ENCODE measurements at regions not wholly inside any gene's neighbourhood (a gene's known extent, or its start where the extent isn't known, plus 50 kb on each side); places are given as distances from the start of the nearest gene placed in this dataset.

GRCh38 chr18:45527891-45528290 lies 87.4 kb upstream of the SLC14A2 start:
- no peaks in the 10 kb centered on the region for H3K9me3 ChIP-seq (ENCODE audit: low read depth)
- no peaks in the 10 kb centered on the region for H3K27me3 ChIP-seq
- no peaks in the 10 kb centered on the region for H3F3A ChIP-seq (ENCODE audit: low read depth)
- peaks cover 5% of the 10 kb centered on the region for H3K9me3 Mint-ChIP-seq
- DNase-seq (ENCODE audit: low spot score), result no peak
- no peaks in the 10 kb centered on the region for H4K20me1 ChIP-seq (ENCODE audit: low read depth)
- H2AFZ ChIP-seq (replicated peaks), result no peak overlapping the region
- no peaks in the 10 kb centered on the region for H3K4me1 ChIP-seq
- H3K36me3 Mint-ChIP-seq, result no peaks in the 10 kb centered on the region
- no peak overlapping the region for H3K9ac ChIP-seq
- no peak overlapping the region for H3K4me2 ChIP-seq
- H3K4me1 Mint-ChIP-seq, result no peaks in the 10 kb centered on the region
- no peaks in the 10 kb centered on the region for H3K27me3 Mint-ChIP-seq (ENCODE audit: insufficient read depth, low read depth)
- no peak for TF ChIP-seq CTCF (IDR thresholded peaks at IDR 0.05)
- no peak for TF ChIP-seq EZH2phosphoT487 (IDR thresholded peaks at IDR 0.05)
- no peak for TF ChIP-seq EZH2 (IDR thresholded peaks at IDR 0.05)
- no peaks in the 10 kb centered on the region for H3K79me2 ChIP-seq (ENCODE audit: low read depth)
- no peaks in the 10 kb centered on the region for H3K36me3 ChIP-seq
- H3K27ac ChIP-seq, result no peak overlapping the region
- H3K4me3 Mint-ChIP-seq, result no peak overlapping the region
- H3K27ac Mint-ChIP-seq, result no peak overlapping the region
- H3K4me3 ChIP-seq, result no peak overlapping the region

GRCh38 chr18:45528712-45529336 lies 86.5 kb upstream of the SLC14A2 start:
- H3K27ac ChIP-seq, result no peak overlapping the region
- H3K27me3 ChIP-seq, result no peaks in the 10 kb centered on the region
- Mint-ChIP-seq H3K9me3 (peaks cover 7% of the 10 kb centered on the region), H3K27me3 (ENCODE audit: insufficient read depth, low read depth) (no peaks in the 10 kb centered on the region), H3K36me3 (no peaks in the 10 kb centered on the region), H3K4me3 (no peak overlapping the region), H3K4me1 (no peaks in the 10 kb centered on the region), H3K27ac (no peak overlapping the region)
- H3K4me1 ChIP-seq, result no peaks in the 10 kb centered on the region
- no peaks in the 10 kb centered on the region for H3K36me3 ChIP-seq
- no peak for DNase-seq (ENCODE audit: low spot score)
- H3F3A ChIP-seq (ENCODE audit: low read depth), result no peaks in the 10 kb centered on the region
- H2AFZ ChIP-seq (replicated peaks), result no peak overlapping the region
- no peaks in the 10 kb centered on the region for H3K9me3 ChIP-seq (ENCODE audit: low read depth)
- H3K9ac ChIP-seq, result no peak overlapping the region
- TF ChIP-seq CTCF (IDR thresholded peaks at IDR 0.05), result no peak
- no peak for TF ChIP-seq EZH2 (IDR thresholded peaks at IDR 0.05)
- no peak for TF ChIP-seq EZH2phosphoT487 (IDR thresholded peaks at IDR 0.05)
- no peaks in the 10 kb centered on the region for H4K20me1 ChIP-seq (ENCODE audit: low read depth)
- no peak overlapping the region for H3K4me3 ChIP-seq
- H3K79me2 ChIP-seq (ENCODE audit: low read depth), result no peaks in the 10 kb centered on the region
- no peak overlapping the region for H3K4me2 ChIP-seq

GRCh38 chr18:45538444-45538843 lies 76.8 kb upstream of the SLC14A2 start:
- Histone ChIP-seq H3K4me3 (no peak overlapping the region), H3K36me3 (no peaks in the 10 kb centered on the region), H3K9me3 (ENCODE audit: low read depth) (no peaks in the 10 kb centered on the region), H3K27ac (no peak overlapping the region), H3K4me1 (peaks cover 5% of the 10 kb centered on the region), H3K9ac (no peak overlapping the region), H3K4me2 (no peak overlapping the region), H2AFZ (replicated peaks) (no peak overlapping the region), H3K27me3 (no peaks in the 10 kb centered on the region), H3K79me2 (ENCODE audit: low read depth) (no peaks in the 10 kb centered on the region), H3F3A (ENCODE audit: low read depth) (no peaks in the 10 kb centered on the region), H4K20me1 (ENCODE audit: low read depth) (no peaks in the 10 kb centered on the region)
- Mint-ChIP-seq H3K27me3 (ENCODE audit: insufficient read depth, low read depth) (peaks cover 2% of the 10 kb centered on the region), H3K9me3 (peaks cover 9% of the 10 kb centered on the region), H3K27ac (no peak overlapping the region), H3K4me1 (no peaks in the 10 kb centered on the region), H3K36me3 (no peaks in the 10 kb centered on the region), H3K4me3 (no peak overlapping the region)
- no peak for DNase-seq (ENCODE audit: low spot score)
- TF ChIP-seq CTCF (IDR thresholded peaks at IDR 0.05), result no peak
- TF ChIP-seq EZH2 (IDR thresholded peaks at IDR 0.05), result no peak
- no peak for TF ChIP-seq EZH2phosphoT487 (IDR thresholded peaks at IDR 0.05)
